Colon (tissue), 2 donors: ENCODE measurements at regions not wholly inside any gene's neighbourhood (a gene's known extent, or its start where the extent isn't known, plus 50 kb on each side); places are given as distances from the start of the nearest gene placed in this dataset.

ENCODE experiments used
- FAIRE-seq: peaks from 2 replicates; lab custom pipeline; 2012; peaks lifted over from hg19 to GRCh38; lab: Jason Lieb, UNC
- donor health status: control.
- donor health status: control.

DNA sequence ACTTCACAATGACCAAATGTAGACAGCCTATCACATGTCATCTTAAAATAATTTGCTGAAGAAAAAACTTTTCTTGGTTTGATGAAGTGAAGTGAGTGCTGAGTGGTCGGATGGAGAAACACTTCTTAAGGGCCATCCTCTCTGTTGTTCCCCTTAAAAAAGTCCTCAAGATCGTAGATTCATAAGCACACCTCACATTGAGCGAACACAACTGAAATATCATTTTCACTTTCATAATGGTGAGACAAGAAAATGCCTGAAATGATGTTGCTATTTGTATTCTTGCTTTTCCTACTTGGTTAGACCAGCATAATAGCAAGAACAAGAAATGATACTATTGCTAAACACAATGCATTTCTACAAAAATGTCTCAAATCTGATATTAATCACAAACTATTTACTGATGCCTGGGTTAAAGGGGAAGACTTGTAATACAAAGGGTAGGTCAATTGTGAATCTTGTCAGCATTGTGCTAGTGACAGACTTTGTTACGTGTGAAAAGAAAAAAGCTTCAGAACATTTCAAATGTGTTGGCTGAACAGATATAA is 305.6 kb upstream of the NR3C2 start:
- FAIRE-seq, result no peak

GRCh38 chr4:148740701-148741100 is 298.5 kb upstream of the NR3C2 start:
- FAIRE-seq, result no peak

DNA sequence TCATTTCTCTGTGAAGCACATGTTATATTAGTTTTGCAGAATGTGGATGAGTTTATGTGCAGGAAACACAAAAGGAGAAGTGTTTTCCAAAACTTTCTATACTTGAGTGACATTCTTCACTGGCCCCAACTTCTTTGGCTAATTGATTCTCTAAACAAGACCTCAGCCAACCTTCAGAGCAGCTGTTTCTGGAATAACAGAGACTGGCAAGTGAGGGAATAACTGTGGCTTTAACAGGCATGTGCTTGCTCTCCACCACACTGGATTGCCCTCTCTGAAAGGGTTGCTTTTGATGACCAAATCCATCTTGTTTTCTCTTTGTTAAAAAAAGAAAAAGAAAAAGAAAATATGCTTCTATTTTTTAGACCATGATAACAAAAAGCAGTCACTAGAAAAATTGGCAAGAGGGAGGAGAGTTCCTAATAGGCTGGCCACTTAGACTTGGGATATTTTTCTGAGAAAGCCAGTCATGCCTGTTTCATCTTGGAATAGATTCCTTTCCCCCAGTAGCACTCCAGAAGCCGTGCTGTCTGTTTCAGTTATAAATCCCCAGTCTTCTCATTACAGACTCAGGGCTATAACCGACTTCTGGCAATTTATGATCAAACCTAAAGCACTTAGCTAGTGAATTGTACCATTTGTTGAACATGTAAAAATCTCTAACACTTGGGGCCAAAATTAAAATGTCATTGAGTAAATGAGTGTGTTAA is 295.0 kb upstream of the NR3C2 start:
- FAIRE-seq, result no peak

DNA sequence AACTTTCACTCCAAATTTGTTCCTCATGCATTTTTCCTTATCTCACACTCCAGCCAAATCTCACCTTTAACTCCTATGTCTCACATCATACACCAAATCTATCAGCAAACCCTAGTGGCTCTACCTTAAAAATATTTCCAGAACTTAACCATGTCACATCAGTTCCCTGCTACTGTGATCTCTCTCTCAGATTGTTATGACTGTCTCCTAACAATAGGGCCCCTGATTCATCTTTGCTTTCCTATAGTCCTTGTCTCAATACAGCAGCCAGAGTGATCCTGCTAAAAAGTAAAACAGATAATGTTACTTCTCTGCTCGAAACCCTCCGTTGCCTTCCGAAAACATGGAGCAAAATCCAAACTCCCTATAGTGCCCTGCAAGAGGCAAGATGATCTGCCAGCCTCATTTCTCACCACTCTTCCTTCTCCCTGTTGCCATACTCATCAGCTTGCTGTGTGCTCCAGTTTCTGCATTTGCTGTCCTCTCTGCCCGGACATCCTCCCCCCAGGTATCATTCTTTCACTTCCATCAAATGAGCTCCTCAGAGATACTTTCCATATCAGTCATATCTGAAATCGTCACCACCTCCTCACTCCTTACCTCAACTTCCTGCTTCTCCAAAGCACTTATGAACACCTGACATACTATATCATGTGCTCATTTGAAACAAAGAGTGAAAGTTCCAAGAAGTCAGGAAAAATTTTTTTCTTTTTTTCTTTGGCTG is 293.4 kb upstream of the NR3C2 start:
- no peak for FAIRE-seq

- no peak for FAIRE-seq
Measured at GRCh38 chr4:148730766-148731165, 288.6 kb upstream of the NR3C2 start.

GRCh38 chr4:148730082-148730640 is 287.9 kb upstream of the NR3C2 start:
- FAIRE-seq, result no peak

DNA sequence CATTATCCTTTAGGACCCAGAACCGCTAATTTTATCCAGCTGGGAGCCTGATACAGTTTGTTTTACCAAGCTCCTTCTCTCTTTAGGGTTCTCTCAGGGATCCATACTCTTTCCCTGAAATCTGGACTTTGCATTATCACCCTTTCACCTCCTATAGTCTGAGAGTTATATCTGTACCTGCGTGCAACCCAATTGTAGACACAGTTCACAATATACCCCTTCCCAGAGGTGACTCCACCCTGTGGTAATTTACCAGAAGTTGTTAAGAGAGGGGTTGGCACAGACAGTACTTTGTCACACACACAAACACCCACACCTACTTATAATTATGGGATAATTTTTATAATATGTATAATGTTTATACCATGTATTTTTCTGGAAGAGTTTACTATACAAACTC is 275.8 kb upstream of the NR3C2 start:
- FAIRE-seq, result no peak

GRCh38 chr4:148716431-148717052 is 274.3 kb upstream of the NR3C2 start:
- FAIRE-seq, result no peak

GRCh38 chr4:148704291-148704690 is 262.1 kb upstream of the NR3C2 start:
- FAIRE-seq, result no peak

- no peak for FAIRE-seq
Measured at GRCh38 chr4:148694702-148695101, 252.5 kb upstream of the NR3C2 start.

GRCh38 chr4:148693913-148694649 is 251.9 kb upstream of the NR3C2 start:
- FAIRE-seq, result no peak

- no peak for FAIRE-seq
Measured at GRCh38 chr4:148692242-148692641, 250.0 kb upstream of the NR3C2 start.

- FAIRE-seq, result no peak
Measured at GRCh38 chr4:148686449-148686848, 244.2 kb upstream of the NR3C2 start.

DNA sequence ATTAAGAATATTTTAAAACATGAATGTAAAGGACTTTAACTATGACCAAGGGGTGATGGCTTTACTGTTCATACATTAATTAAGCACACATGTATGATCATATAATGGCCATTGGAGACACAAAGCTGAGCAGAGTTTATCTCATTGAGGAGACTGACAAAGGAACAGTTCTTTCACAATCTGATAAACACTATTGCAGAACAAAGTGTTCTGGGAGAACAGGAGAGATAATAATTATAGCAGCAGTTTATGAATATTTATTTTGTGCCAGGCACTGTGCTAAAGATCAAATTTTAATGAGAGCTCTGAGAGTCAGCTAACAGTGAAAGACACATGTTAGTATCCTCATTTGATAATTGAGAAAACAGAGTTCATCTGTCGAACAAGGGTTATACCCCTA is 242.4 kb upstream of the NR3C2 start:
- no peak for FAIRE-seq

DNA sequence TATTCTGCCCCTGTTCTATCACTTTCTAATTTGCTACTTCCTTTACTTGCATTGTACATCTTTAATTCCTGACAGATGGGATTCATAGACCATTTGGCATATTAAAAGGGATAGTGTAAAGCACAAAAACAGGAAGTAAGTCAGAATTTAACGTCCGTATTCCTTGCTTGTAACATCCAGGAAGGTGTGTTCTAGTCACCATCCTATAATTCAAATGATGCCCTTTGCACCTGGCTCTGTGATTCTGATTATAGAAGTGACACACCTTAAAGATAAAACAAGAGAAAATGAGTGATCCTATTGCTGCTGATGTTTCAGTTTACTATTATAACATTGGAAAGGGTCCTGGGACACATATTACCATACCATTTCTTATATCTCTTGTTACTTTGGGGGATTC is 238.7 kb upstream of the NR3C2 start:
- peak; percentile 38 for FAIRE-seq

- no peak for FAIRE-seq
Measured at GRCh38 chr4:148676344-148676743, 234.1 kb upstream of the NR3C2 start.

GRCh38 chr4:148674876-148675275 is 232.7 kb upstream of the NR3C2 start:
- no peak for FAIRE-seq

- FAIRE-seq, result no peak
Measured at GRCh38 chr4:148664636-148665035, 222.4 kb upstream of the NR3C2 start.

DNA sequence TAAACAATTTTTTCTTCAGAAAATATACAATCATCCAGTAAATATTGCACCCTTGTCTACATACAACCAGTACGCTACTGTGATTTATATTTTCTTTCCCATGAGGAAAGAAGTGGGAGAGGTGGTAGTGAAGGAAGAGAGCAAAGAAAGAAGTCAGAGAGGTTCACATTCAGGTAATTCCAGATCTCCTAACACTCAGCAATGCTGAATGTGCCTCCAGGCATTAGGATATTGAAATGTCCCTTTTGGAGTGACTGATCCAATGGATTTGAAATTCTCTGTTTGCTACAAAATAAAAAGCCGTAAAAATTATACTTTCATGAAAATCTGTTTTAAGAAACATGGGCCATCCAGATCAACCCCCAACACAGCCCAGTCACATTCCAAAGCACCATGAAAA is 211.9 kb upstream of the NR3C2 start:
- FAIRE-seq, result no peak

- no peak for FAIRE-seq
Measured at GRCh38 chr4:148653681-148654080, 211.5 kb upstream of the NR3C2 start.

DNA sequence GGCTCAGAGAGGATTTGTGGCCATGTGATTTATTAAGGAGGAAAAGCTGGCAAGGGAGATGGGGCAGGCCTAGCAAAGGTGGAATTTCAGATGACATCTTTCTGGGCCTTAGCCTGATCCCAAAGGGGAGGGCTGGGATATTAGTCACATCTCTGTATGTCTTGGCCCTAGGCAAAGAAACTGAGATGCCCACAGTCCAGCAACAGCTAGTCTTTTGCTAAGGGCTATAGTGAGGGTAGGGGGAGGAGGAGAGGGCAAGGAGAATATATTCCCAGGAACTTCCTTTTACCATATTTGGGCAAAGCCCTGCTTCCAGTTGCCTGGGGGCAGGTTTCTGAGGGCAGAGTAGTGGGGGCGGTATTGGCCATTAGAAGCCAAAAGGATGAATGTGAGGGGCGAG is 209.8 kb upstream of the NR3C2 start:
- FAIRE-seq, result no peak

DNA sequence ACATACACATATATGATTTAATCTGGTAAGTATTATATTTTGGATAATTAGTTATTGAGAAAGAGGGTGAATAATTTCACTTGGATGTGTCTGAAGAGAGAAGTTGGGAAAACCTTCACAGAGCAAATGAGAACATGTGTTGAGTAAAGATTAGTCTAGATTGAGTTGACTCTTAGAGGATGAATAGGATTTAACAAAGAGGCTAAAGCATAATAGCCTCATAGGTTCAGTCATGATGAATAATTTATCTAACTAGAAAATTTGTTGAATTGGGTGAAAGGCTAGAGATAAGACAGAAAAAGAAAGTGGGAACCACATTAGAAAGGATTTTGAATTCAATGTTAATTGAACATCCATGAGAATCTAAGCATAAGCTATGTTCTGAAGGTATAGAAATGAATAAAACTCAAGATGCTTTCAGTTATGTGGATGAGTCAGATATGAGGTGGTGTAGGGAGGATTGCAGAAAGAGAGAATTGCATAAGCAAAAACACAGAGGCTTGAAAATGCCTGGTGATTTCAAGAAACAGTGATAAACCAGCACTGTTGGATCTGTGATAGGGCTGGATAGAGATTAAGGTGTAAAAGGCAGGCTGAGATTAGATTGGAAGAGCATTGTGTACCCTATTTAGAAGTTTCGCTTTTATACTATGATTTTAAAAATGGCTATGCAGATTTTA is 207.6 kb upstream of the NR3C2 start:
- no peak for FAIRE-seq
